MM.1S (cell line): ENCODE measurements at regions not wholly inside any gene's neighbourhood (a gene's known extent, or its start where the extent isn't known, plus 50 kb on each side); places are given as distances from the start of the nearest gene placed in this dataset.
"Not testable (repeated sequence)": the region's sequence is repeated elsewhere in the genome, so short reads cannot be mapped to it uniquely, and the experiment has no call there.

Source experiments
- DNase-seq: peaks from one replicate; pipeline ENCODE4 v3.0.0-alpha.2; 2015
- H2AFZ ChIP-seq: fragments of 300-600 bp; sonication (generic); 2 replicates; pipeline ENCODE4 v1.6.0; 2016; ENCODE audit warnings: antibody characterized with exemption, low read length
- H3F3A ChIP-seq: fragments of 300-600 bp; sonication (generic); 2 replicates; pipeline ENCODE4 v1.6.1; 2016; ENCODE audit warnings: mild to moderate bottlenecking, antibody characterized with exemption, low read length, moderate library complexity, mixed read lengths; ENCODE audit not compliant: insufficient read depth
- H3K27ac ChIP-seq: fragments of 300-600 bp; sonication (generic); 2 replicates; pipeline ENCODE4 v1.5.1; 2016; ENCODE audit warnings: mild to moderate bottlenecking, low read length
- H3K27me3 ChIP-seq: fragments of 300-600 bp; sonication (generic); replicated peaks from 2 replicates; pipeline ENCODE4 v1.6.0; 2016; ENCODE audit warnings: low read length; ENCODE audit not compliant: insufficient read depth
- H3K36me3 ChIP-seq: fragments of 300-600 bp; sonication (generic); replicated peaks from 2 replicates; pipeline ENCODE4 v1.6.1; 2016; ENCODE audit warnings: mild to moderate bottlenecking, low read length, mixed read lengths; ENCODE audit not compliant: insufficient read depth
- H3K4me1 ChIP-seq: fragments of 300-600 bp; sonication (generic); 2 replicates; pipeline ENCODE4 v1.6.1; 2016; ENCODE audit warnings: low read length, mixed read lengths
- H3K4me2 ChIP-seq: fragments of 300-600 bp; sonication (generic); 2 replicates; pipeline ENCODE4 v1.6.0; 2016; ENCODE audit warnings: low read depth, low read length
- H3K4me3 ChIP-seq: fragments of 300-600 bp; sonication (generic); 2 replicates; pipeline ENCODE4 v1.5.1; 2016; ENCODE audit warnings: low read length, mixed read lengths
- H3K79me2 ChIP-seq: fragments of 300-600 bp; sonication (generic); 2 replicates; pipeline ENCODE4 v1.6.1; 2016; ENCODE audit warnings: mixed run types, low read length, mixed read lengths
- H3K9ac ChIP-seq: fragments of 300-600 bp; sonication (generic); 2 replicates; pipeline ENCODE4 v1.6.1; 2016; ENCODE audit warnings: low read length, mixed read lengths
- H3K9me2 ChIP-seq: fragments of 300-600 bp; sonication (generic); replicated peaks from 2 replicates; pipeline ENCODE4 v1.6.1; 2016; ENCODE audit warnings: mild to moderate bottlenecking, low read length, mixed read lengths; ENCODE audit not compliant: insufficient read depth
- H3K9me3 ChIP-seq: fragments of 300-600 bp; sonication (generic); replicated peaks from 2 replicates; pipeline ENCODE4 v1.6.1; 2016; ENCODE audit warnings: mild to moderate bottlenecking, low read length, mixed read lengths; ENCODE audit not compliant: insufficient read depth
- H4K20me1 ChIP-seq: fragments of 300-600 bp; sonication (generic); 2 replicates; pipeline ENCODE4 v1.6.1; 2016; ENCODE audit warnings: mild to moderate bottlenecking, low read length, moderate library complexity, mixed read lengths; ENCODE audit not compliant: insufficient read depth
- EZH2 ChIP-seq: fragments of 300-600 bp; sonication (generic); optimal IDR thresholded peaks from 2 replicates; pipeline ENCODE3; 2017; ENCODE audit warnings: low read depth, mild to moderate bottlenecking, antibody characterized with exemption, low read length, mixed read lengths
- EZH2phosphoT487 ChIP-seq: fragments of 300-600 bp; sonication (generic); IDR thresholded peaks from 2 replicates; pipeline ENCODE4 v1.6.1; 2018; ENCODE audit warnings: antibody characterized with exemption, low read length
- TF ChIP-seq, protein P1 (sequence below): fragments of 300-600 bp; sonication (generic); IDR thresholded peaks from 2 replicates; pipeline ENCODE4 v1.5.1; 2016; ENCODE audit warnings: antibody characterized with exemption, low read length, mixed read lengths

DNA sequence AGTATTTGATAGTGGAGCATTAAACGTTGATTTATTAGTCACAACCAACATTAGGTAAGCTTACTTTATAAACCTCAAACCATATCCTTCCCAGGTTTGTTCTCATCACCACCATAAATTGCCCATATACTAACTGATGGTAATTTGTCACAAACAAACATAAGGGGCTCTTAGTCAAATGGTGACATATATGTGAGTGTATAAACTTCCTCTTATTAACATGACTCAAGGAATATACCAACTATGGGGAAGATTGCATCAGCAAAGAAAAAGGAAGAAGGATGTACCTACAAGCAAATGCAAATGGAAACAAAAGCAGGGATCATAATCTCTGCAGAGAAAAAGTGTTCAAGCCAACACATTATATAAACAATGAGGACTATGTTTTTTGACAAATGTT lies 418.2 kb upstream of the AKR1E2 start:
- H2AFZ ChIP-seq: no peak overlapping the region
- no peaks in the 10 kb centered on the region for H4K20me1 ChIP-seq
- H3K9ac ChIP-seq: no peak overlapping the region
- H3K36me3 ChIP-seq: no peaks in the 10 kb centered on the region
- no peak for TF ChIP-seq EZH2
- TF ChIP-seq EZH2phosphoT487: no peak
- TF ChIP-seq, protein P1, sequence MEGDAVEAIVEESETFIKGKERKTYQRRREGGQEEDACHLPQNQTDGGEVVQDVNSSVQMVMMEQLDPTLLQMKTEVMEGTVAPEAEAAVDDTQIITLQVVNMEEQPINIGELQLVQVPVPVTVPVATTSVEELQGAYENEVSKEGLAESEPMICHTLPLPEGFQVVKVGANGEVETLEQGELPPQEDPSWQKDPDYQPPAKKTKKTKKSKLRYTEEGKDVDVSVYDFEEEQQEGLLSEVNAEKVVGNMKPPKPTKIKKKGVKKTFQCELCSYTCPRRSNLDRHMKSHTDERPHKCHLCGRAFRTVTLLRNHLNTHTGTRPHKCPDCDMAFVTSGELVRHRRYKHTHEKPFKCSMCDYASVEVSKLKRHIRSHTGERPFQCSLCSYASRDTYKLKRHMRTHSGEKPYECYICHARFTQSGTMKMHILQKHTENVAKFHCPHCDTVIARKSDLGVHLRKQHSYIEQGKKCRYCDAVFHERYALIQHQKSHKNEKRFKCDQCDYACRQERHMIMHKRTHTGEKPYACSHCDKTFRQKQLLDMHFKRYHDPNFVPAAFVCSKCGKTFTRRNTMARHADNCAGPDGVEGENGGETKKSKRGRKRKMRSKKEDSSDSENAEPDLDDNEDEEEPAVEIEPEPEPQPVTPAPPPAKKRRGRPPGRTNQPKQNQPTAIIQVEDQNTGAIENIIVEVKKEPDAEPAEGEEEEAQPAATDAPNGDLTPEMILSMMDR: no peak
- H3K9me3 ChIP-seq: no peaks in the 10 kb centered on the region
- H3K4me1 ChIP-seq: no peaks in the 10 kb centered on the region
- H3K4me3 ChIP-seq: no peak overlapping the region
- DNase-seq: no peak
- H3K79me2 ChIP-seq: no peaks in the 10 kb centered on the region
- no peak overlapping the region for H3K4me2 ChIP-seq
- H3K27me3 ChIP-seq: no peaks in the 10 kb centered on the region
- H3F3A ChIP-seq: no peaks in the 10 kb centered on the region
- no peaks in the 10 kb centered on the region for H3K9me2 ChIP-seq
- H3K27ac ChIP-seq: no peak overlapping the region

DNA sequence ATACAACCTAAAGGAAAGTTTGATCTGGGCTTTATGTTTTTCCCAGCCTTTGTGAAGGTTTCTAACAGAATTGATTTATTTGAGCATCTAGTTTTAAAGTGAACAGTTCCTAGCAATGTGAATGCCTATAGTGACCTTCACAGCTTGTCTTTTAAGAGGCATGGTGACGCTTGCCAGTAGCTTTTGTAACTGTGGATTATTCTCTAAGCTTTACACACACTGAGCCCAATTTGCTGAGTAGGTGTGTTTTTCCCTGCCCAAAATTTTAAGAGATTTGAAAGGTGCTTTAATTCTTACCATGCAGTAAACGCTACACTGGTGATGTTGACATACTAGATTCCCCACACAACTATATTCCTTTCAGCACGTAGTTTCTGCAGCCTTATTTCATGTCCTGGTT lies 420.2 kb upstream of the AKR1E2 start:
- no peak overlapping the region for H3K4me2 ChIP-seq
- no peak overlapping the region for H3K4me3 ChIP-seq
- no peaks in the 10 kb centered on the region for H3K36me3 ChIP-seq
- H3K27me3 ChIP-seq: no peaks in the 10 kb centered on the region
- no peaks in the 10 kb centered on the region for H3K79me2 ChIP-seq
- no peak for DNase-seq
- TF ChIP-seq EZH2phosphoT487 (no peak), EZH2 (no peak)
- TF ChIP-seq, protein P1: no peak
- H2AFZ ChIP-seq: no peak overlapping the region
- H4K20me1 ChIP-seq: no peaks in the 10 kb centered on the region
- H3K4me1 ChIP-seq: no peaks in the 10 kb centered on the region
- H3F3A ChIP-seq: no peaks in the 10 kb centered on the region
- no peak overlapping the region for H3K27ac ChIP-seq
- no peak overlapping the region for H3K9ac ChIP-seq
- no peaks in the 10 kb centered on the region for H3K9me3 ChIP-seq
- H3K9me2 ChIP-seq: no peaks in the 10 kb centered on the region

DNA sequence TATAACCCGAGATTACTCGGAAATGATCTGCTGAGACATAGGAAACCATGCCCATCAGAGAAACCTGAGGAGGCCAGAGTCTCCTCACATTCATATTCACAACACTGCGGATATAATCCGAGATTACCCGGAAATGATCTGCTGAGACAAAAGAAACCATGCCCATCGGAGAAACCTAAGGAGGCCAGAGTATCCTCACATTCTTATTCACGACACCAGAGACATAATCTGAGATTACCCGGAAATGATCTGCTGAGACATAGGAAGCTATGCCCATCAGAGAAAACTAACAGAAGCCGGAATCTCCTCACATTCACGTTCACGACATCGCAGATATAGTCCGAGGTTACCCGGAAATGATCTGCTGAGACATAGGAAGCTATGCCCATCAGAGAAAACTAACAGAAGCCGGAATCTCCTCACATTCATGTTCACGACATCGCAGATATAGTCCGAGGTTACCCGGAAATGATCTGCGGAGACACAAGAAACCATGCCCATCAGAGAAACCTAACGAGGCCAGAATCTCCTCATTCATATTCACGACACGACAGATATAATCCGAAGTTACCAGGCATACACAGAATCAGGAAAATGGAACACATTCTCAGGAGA lies 422.3 kb upstream of the AKR1E2 start:
- Histone ChIP-seq H3K9ac (no peak overlapping the region), H3K4me3 (no peak overlapping the region), H4K20me1 (no peaks in the 10 kb centered on the region), H3K9me3 (no peaks in the 10 kb centered on the region), H3K27me3 (no peaks in the 10 kb centered on the region), H3K36me3 (no peaks in the 10 kb centered on the region), H3K4me2 (no peak overlapping the region), H3K9me2 (no peaks in the 10 kb centered on the region), H3K4me1 (no peaks in the 10 kb centered on the region), H2AFZ (no peak overlapping the region), H3K79me2 (no peaks in the 10 kb centered on the region), H3K27ac (no peak overlapping the region), H3F3A (no peaks in the 10 kb centered on the region)
- DNase-seq: no peak
- TF ChIP-seq EZH2: no peak
- TF ChIP-seq EZH2phosphoT487: no peak
- TF ChIP-seq, protein P1: no peak

DNA sequence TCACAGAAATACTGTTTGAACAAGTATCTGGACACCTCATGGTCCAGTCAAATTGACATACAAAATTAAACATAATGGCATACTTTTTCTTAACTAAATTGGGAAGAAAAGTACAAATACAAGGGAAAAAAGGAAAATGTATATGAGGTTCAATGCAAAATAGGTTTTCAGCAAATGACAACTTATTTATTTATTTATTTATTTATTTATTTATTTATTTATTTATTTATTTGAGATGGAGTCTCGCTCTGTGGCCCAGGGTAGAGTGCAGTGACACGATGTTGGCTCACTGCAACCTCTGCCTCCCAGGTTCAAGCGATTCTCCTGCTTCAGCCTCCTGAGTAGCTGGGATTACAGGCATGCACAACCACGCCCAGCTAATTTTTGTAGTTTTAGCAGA lies 424.9 kb upstream of the AKR1E2 start:
- not testable (repeated sequence) for H3K27ac ChIP-seq

More for the DNA sequence above, 424.9 kb upstream of the AKR1E2 start:
- H3K4me2 ChIP-seq, DNase-seq, H3K9ac ChIP-seq, H3K4me3 ChIP-seq, H3K79me2 ChIP-seq, H4K20me1 ChIP-seq, H2AFZ ChIP-seq, H3K36me3 ChIP-seq, H3K4me1 ChIP-seq, H3K27me3 ChIP-seq, H3K9me2 ChIP-seq, H3K9me3 ChIP-seq, H3F3A ChIP-seq: not testable (repeated sequence)
